GM12865 (cell line): ENCODE measurements at regions not wholly inside any gene's neighbourhood (a gene's known extent, or its start where the extent isn't known, plus 50 kb on each side); places are given as distances from the start of the nearest gene placed in this dataset.
"Not testable (repeated sequence)": the region's sequence is repeated elsewhere in the genome, so short reads cannot be mapped to it uniquely, and the experiment has no call there.

ENCODE experiments used
- DNase-seq: peaks from one replicate; pipeline ENCODE4 v3.0.0; 2010; ENCODE audit warnings: low read depth
- H3K4me3 ChIP-seq: 2 replicates; pipeline ENCODE4 v1.5.1; 2011; ENCODE audit warnings: mild to moderate bottlenecking, low read depth, low read length, control low read depth
- TF ChIP-seq, protein P1 (sequence below): IDR thresholded peaks from 2 replicates; pipeline ENCODE4 v1.5.1; 2011; ENCODE audit warnings: low read length, control low read depth, low read depth, inconsistent platforms; ENCODE audit not compliant: insufficient read depth; ENCODE audit errors: missing control alignments

DNA sequence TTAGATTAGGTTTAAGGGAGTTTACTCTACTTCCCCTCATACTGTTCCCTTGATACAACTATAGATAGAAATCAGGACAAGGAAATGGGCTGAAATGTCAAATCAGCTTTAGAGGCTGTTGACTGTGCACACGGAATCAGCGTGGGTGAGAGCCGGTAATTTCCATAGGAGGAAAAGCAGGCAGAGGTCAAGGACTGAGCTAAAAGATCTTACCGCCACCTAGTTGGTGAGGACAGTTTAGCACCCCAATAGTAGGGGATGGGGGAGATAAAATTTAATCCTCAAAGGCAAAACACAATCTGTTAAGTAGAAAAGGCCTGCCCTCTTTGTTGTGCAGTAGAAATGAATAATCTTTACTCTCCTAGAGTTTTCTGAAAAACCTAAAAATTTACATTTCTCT, 1154.5 kb upstream of the CHAC2 start:
- H3K4me3 ChIP-seq = no peak overlapping the region
- DNase-seq = no peak

DNA sequence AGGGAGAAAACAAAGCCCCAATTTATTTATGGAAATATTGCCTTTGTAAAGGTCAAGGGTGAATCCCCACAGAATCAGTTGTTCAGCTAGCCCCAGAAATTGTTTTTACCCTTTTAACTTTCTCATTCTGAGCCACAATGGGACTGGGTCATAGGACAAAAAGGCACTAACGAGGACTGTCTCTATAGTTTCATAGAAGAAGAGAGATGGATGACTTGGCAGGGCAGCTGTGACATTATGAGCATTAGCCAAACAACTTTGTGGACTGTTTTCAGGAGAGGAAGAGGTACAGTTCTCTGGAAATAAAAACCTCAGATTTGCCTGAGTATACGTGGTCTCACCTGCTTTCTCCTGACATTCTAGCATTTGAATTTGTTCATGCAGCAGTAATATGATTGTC, 1155.8 kb upstream of the CHAC2 start:
- TF ChIP-seq, protein P1, sequence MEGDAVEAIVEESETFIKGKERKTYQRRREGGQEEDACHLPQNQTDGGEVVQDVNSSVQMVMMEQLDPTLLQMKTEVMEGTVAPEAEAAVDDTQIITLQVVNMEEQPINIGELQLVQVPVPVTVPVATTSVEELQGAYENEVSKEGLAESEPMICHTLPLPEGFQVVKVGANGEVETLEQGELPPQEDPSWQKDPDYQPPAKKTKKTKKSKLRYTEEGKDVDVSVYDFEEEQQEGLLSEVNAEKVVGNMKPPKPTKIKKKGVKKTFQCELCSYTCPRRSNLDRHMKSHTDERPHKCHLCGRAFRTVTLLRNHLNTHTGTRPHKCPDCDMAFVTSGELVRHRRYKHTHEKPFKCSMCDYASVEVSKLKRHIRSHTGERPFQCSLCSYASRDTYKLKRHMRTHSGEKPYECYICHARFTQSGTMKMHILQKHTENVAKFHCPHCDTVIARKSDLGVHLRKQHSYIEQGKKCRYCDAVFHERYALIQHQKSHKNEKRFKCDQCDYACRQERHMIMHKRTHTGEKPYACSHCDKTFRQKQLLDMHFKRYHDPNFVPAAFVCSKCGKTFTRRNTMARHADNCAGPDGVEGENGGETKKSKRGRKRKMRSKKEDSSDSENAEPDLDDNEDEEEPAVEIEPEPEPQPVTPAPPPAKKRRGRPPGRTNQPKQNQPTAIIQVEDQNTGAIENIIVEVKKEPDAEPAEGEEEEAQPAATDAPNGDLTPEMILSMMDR = no peak
- no peak for DNase-seq
- no peak overlapping the region for H3K4me3 ChIP-seq

More for the DNA sequence above, 1154.5 kb upstream of the CHAC2 start:
- TF ChIP-seq, protein P1 = no peak

DNA sequence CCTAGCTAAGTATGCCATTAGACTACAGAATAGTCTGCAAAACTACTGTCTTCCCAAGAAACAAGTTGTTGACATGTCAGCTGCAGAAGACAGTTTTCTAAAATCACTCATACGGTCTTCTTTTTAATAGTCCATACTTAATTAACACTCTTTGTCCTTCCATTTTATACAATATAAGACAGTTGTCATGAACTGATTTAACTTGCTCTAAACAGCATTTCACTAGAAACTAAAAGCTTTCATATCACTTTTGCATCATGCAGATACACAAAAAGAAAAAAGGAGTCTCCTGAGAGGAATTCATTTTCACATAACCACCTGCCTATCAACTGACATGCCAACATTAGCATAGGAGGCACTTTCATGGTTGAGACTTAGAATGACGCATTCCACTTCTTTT, 1159.6 kb upstream of the CHAC2 start:
- H3K4me3 ChIP-seq = no peak overlapping the region
- no peak for DNase-seq
- TF ChIP-seq, protein P1 = no peak

DNA sequence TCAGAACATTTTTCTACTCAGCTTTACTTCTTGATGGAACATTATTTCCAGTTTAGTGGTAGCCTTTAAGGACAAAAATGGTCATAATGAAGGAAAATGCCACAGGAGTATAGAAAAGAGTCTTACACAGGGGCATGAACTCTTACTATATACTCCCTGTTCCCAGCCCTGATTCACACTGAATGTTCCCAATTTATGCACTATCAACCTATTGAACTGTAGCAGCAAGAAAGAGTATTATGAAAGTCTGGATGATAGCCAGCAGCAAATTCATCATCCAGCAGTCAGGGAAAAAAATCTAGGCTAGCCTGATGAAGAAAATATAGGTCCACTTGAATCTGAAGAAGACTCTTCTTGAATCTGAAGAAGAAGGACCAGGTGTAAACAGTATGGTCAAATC, 1170.3 kb upstream of the CHAC2 start:
- no peak overlapping the region for H3K4me3 ChIP-seq
- TF ChIP-seq, protein P1 = no peak
- no peak for DNase-seq

DNA sequence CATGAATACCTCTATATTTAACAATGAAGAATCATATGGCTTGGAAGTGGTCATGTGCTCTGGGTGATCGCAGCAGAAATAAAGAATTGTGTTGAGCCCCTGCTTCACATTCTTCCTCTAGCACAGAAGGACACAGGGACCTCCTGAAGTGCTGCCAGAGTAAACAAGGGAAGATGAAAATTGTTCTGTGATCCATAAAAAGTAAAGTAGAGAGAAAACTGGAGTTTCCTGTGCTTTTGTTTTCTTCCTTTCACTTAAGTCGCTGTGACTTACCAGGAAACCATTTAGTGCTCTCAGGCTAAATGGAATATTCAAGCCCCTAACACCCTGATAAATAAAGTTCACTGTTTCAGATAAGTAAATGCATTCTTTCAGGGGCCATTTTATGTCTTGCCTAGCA, 1173.6 kb upstream of the CHAC2 start:
- TF ChIP-seq, protein P1 = no peak
- no peak for DNase-seq
- no peak overlapping the region for H3K4me3 ChIP-seq

DNA sequence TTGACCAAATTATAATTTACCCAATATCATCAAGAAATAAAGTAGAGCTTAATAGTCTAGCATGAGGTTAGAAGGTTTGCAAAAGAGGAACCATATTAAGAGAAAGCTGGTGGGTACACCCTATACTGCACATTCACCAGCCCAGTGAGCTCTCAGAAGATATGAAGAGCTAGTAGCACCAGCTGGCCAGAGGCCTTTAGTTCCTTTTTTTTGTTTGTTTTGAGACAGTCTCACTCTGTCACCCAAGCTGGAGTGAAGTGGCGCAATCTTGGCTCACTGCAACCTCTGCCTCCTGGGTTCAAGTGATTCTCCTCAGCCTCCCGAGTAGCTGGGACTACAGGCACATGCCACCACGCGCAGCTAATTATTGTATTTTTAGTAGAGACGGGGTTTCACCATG, 1183.5 kb upstream of the CHAC2 start:
- not testable (repeated sequence) for DNase-seq

DNA sequence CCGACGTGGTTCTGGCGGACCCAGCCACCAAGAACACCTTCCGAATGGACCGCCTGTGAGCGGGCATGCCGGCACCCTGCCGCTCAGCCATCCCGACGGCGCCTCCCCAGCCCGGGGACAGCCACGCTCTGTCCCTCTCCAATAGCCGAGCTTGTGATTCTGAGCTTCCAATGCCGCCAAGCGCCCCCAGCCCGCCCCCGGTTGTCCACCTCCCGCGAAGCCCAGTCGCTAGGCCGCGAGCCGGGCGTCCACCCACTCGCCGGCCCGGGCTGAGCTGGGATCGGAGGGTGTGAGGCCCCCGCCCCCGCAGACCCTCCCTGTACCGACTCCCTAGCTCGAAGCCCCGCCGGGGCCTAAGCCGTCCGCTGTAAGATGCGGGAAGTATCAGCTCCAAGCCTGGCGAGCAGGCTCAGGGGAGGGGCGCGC, 1195.1 kb upstream of the CHAC2 start:
- H3K4me3 ChIP-seq = no peak overlapping the region
- no peak for DNase-seq
- TF ChIP-seq, protein P1 = no peak

More for the DNA sequence above, 1183.5 kb upstream of the CHAC2 start:
- H3K4me3 ChIP-seq = not testable (repeated sequence)
